K562 (cell line): ENCODE measurements at regions not wholly inside any gene's neighbourhood (a gene's known extent, or its start where the extent isn't known, plus 50 kb on each side); places are given as distances from the start of the nearest gene placed in this dataset.

Experiments
- ATAC-seq: fragments of 200-7000 bp; cut with Tn5 transposase; 3 replicates; pipeline ENCODE4 v1.9.1; 2020; ENCODE audit warnings: moderate library complexity
- BruUV-seq: library from RNA; stranded (reverse); fragments of 400-500 nt; replicated peaks from 2 replicates; lab custom pipeline; 2021; lab: Mats Ljungman, UMichigan
- CTCF ChIA-PET: fragments of 300-600 bp; formaldehyde crosslinking; extraction: SDS; loops from one replicate; lab custom pipeline; 2021; ENCODE audit warnings: low intra/inter-chr PET ratio; lab: Yijun Ruan, JAX
- POLR2A ChIA-PET: fragments of 300-600, 350-650 bp; sonication (Branson Sonifier 250); formaldehyde crosslinking; extraction: SDS; loops from one replicate; lab custom pipeline; 2021; ENCODE audit warnings: antibody characterized with exemption, inconsistent platforms; lab: Yijun Ruan, JAX
- DNase-seq, 4 experiments: peaks; one replicate each; pipeline versions ENCODE4 v3.0.0 to v3.0.0-alpha.2; 2011 to 2018; ENCODE audit warnings: low spot score in 3 of 4, mixed read lengths in 3 of 4; ENCODE audit errors: extremely low read depth in 1 of 4
- FAIRE-seq: peaks from 2 replicates; lab custom pipeline; 2011; peaks lifted over from hg19 to GRCh38; lab: Jason Lieb, UNC
- H2AFZ ChIP-seq: 2 replicates; pipeline ENCODE4 v1.6.0; 2011; ENCODE audit warnings: low read depth, low read length, control low read depth, inconsistent platforms
- H3K27ac ChIP-seq: fragments of 200-600 bp; 3 replicates; pipeline ENCODE4 v1.8.0; 2011; ENCODE audit warnings: low read depth, mild to moderate bottlenecking, control low read depth, inconsistent platforms, low read length, moderate library complexity, mixed read lengths; ENCODE audit errors: extremely low read depth
- H3K27me3 ChIP-seq, 2 experiments: fragments of 300-600 bp in 1 of 2; 2 replicates in 1 of 2; 3 replicates in 1 of 2; pipeline versions ENCODE4 v1.6.0 to v1.8.0; 2011; ENCODE audit warnings: inconsistent platforms in 2 of 2, low read length in 2 of 2, mild to moderate bottlenecking in 1 of 2, mixed read lengths in 1 of 2, moderate library complexity in 1 of 2; ENCODE audit not compliant: control insufficient read depth in 2 of 2, insufficient read depth in 2 of 2
- H3K36me3 ChIP-seq: fragments of 300-600 bp; 3 replicates; pipeline ENCODE4 v1.8.0; 2011; ENCODE audit warnings: mild to moderate bottlenecking, low read length, inconsistent platforms; ENCODE audit not compliant: control insufficient read depth, insufficient read depth
- H3K4me1 ChIP-seq, 2 experiments: fragments of 200-600 bp in 1 of 2; replicated peaks in 1 of 2; 2 replicates in 1 of 2; 3 replicates in 1 of 2; pipeline versions ENCODE4 v1.5.1 to v1.8.0; 2011; ENCODE audit warnings: inconsistent platforms in 2 of 2, low read length in 2 of 2, mild to moderate bottlenecking in 1 of 2, mixed read lengths in 1 of 2, moderate library complexity in 1 of 2; ENCODE audit not compliant: control insufficient read depth in 2 of 2, insufficient read depth in 2 of 2
- H3K4me2 ChIP-seq: 2 replicates; pipeline ENCODE4 v1.6.1; 2011; ENCODE audit warnings: low read length, control low read depth, inconsistent platforms, mixed read lengths; ENCODE audit not compliant: insufficient read depth
- H3K4me3 ChIP-seq: fragments of 200-600 bp; sonication (generic), shearing (Covaris generic); 2 replicates; pipeline ENCODE4 v1.5.1; 2016; ENCODE audit warnings: control low read depth, inconsistent platforms
- H3K79me2 ChIP-seq: fragments of 200-600 bp; 3 replicates; pipeline ENCODE4 v1.8.0; 2011; ENCODE audit warnings: low read length, inconsistent platforms; ENCODE audit not compliant: control insufficient read depth, insufficient read depth
- H3K9ac ChIP-seq, 2 experiments: 2 replicates each; pipeline versions ENCODE4 v1.6.0 to v1.6.1; 2011; ENCODE audit warnings: low read depth in 2 of 2, low read length in 2 of 2, control low read depth in 1 of 2, inconsistent platforms in 1 of 2, mild to moderate bottlenecking in 1 of 2, mixed read lengths in 1 of 2; ENCODE audit not compliant: insufficient read depth in 1 of 2
- H3K9me1 ChIP-seq: one replicate; pipeline ENCODE4 v1.6.0; 2011; ENCODE audit warnings: inconsistent platforms, mild to moderate bottlenecking, low read length, moderate library complexity; ENCODE audit not compliant: control insufficient read depth, insufficient read depth
- H3K9me3 ChIP-seq: replicated peaks from 2 replicates; pipeline ENCODE4 v1.5.1; 2011; ENCODE audit warnings: low read depth, low read length, inconsistent platforms; ENCODE audit not compliant: control insufficient read depth, insufficient read depth
- H4K20me1 ChIP-seq: replicated peaks from 2 replicates; pipeline ENCODE4 v1.6.1; 2011; ENCODE audit warnings: low read length, inconsistent platforms, mixed read lengths; ENCODE audit not compliant: control insufficient read depth, insufficient read depth
- CBX8 ChIP-seq: fragments of 200-600 bp; sonication (generic); IDR thresholded peaks from 2 replicates; pipeline ENCODE4 v1.6.1; 2012; ENCODE audit warnings: borderline replicate concordance, mixed run types, low read depth, mild to moderate bottlenecking, moderate library complexity, mixed read lengths, low read length, control low read depth, inconsistent platforms; ENCODE audit not compliant: poor library complexity, severe bottlenecking; ENCODE audit errors: extremely low read depth
- CHD4 ChIP-seq: fragments of 200-600 bp; sonication (generic); IDR thresholded peaks from 3 replicates; pipeline ENCODE4 v1.6.1; 2012; ENCODE audit warnings: low read depth, mild to moderate bottlenecking, mixed read lengths, low read length, inconsistent platforms; ENCODE audit not compliant: insufficient read depth, insufficient replicate concordance, poor library complexity, severe bottlenecking
- CXXC5 ChIP-seq: fragments of 250-450 bp; sonication (Bioruptor Pico); IDR thresholded peaks from 2 replicates; pipeline ENCODE4 v1.8.0; 2022; ENCODE audit warnings: inconsistent platforms, mild to moderate bottlenecking, moderate library complexity
- MED1 ChIP-seq: sonication (generic); formaldehyde crosslinking; IDR thresholded peaks from 2 replicates; pipeline ENCODE4 v1.8.1; 2023; ENCODE audit warnings: missing genetic modification reagents, borderline replicate concordance
- U2AF2 ChIP-seq: fragments of 200-400 bp; formaldehyde crosslinking; optimal IDR thresholded peaks from 2 replicates; pipeline ENCODE3; 2017; ENCODE audit warnings: low read depth, mild to moderate bottlenecking, low read length
- WGBS: fragments of 100-300 bp; shearing (Covaris generic); methylation state at CpG from one replicate; pipeline ENCODE4 v1.1.6; 2016; ENCODE audit warnings: low coverage, mixed read lengths; ENCODE audit not compliant: insufficient coverage; ENCODE audit errors: missing lambda C conversion rate; 5-methylcytosine and 5-hydroxymethylcytosine counted together
- in situ Hi-C: fragments of 300-500 bp; cut with MboI; formaldehyde crosslinking; loops from 4 replicates; pipeline ENCODE4 v1.15.0; 2018; ENCODE audit warnings: inconsistent platforms, mixed read lengths
- intact Hi-C: fragments of 100-400 bp; cut with micrococcal nuclease; formaldehyde crosslinking; loops from 2 replicates; pipeline ENCODE4 v1.14.2; 2022
- TF ChIP-seq, protein P1 (sequence below): fragments of 450-650 bp; IDR thresholded peaks from 2 replicates; pipeline ENCODE4 v1.6.1; 2016; ENCODE audit warnings: low read depth
- TF ChIP-seq, protein P2 (sequence below): fragments of 250-450 bp; sonication (Bioruptor Pico); IDR thresholded peaks from 2 replicates; pipeline ENCODE4 v1.8.0; 2022; ENCODE audit warnings: moderate library complexity, mild to moderate bottlenecking, inconsistent platforms
- TF ChIP-seq, protein P3 (sequence below): fragments of 450-650 bp; IDR thresholded peaks from 2 replicates; pipeline ENCODE4 v1.6.1; 2016; ENCODE audit warnings: missing biosample characterization, missing genetic modification characterization
- TF ChIP-seq, protein P4 (sequence below): fragments of 200-400 bp; formaldehyde crosslinking; IDR thresholded peaks from 2 replicates; pipeline ENCODE4 v1.6.1; 2017; ENCODE audit warnings: mild to moderate bottlenecking, low read depth, low read length, moderate library complexity

DNA sequence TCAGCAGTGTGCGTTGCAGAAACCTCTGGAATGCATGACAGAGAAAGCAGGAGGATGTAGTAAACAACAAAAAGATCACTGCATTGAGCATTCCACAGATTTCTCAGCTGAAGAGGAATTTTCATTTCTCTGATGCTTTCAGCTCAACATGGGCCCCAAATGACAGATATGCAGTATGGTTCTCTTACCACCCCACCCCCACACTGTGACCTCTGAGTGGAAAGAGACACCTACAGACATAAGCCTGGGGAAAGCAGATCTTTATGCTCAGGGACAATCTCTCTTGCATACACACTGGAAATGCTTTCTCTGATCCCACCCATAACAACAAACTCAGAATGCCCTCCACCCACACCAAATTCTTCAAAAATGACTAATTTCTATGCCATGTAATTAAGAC lies 983.7 kb upstream of the LCORL start:
- Histone ChIP-seq H3K79me2 (no peaks in the 10 kb centered on the region), H3K9ac (no peak overlapping the region), H3K27me3 (no peaks in the 10 kb centered on the region), H2AFZ (no peak overlapping the region), H3K4me2 (no peak overlapping the region), H3K9me3 (0 out of 2 replicates have a peak, but pooled peaks cover 1% of the 10 kb centered on the region), H4K20me1 (no peaks in the 10 kb centered on the region), H3K36me3 (no peaks in the 10 kb centered on the region), H3K27ac (no peak overlapping the region), H3K9me1 (no peaks in the 10 kb centered on the region), H3K4me1 (no peaks in the 10 kb centered on the region), H3K4me3 (no peak overlapping the region)
- intact Hi-C loops, result no loop called here
- in situ Hi-C loops, result no loop called here
- DNase-seq (no peak), ATAC-seq (no peak), FAIRE-seq (no peak)
- no TSS peak for BruUV-seq
- POLR2A ChIA-PET, result no interaction called here
- WGBS, result 0% methylated on average over 1 of the region's 1 CpG
- CTCF ChIA-PET, result no interaction called here
- TF ChIP-seq U2AF2 (no peak), MED1 (CRISPR knock-in tag) (no peak), CBX8 (no peak), CHD4 (no peak), CXXC5 (CRISPR knock-in tag) (no peak)
- TF ChIP-seq, protein P1, sequence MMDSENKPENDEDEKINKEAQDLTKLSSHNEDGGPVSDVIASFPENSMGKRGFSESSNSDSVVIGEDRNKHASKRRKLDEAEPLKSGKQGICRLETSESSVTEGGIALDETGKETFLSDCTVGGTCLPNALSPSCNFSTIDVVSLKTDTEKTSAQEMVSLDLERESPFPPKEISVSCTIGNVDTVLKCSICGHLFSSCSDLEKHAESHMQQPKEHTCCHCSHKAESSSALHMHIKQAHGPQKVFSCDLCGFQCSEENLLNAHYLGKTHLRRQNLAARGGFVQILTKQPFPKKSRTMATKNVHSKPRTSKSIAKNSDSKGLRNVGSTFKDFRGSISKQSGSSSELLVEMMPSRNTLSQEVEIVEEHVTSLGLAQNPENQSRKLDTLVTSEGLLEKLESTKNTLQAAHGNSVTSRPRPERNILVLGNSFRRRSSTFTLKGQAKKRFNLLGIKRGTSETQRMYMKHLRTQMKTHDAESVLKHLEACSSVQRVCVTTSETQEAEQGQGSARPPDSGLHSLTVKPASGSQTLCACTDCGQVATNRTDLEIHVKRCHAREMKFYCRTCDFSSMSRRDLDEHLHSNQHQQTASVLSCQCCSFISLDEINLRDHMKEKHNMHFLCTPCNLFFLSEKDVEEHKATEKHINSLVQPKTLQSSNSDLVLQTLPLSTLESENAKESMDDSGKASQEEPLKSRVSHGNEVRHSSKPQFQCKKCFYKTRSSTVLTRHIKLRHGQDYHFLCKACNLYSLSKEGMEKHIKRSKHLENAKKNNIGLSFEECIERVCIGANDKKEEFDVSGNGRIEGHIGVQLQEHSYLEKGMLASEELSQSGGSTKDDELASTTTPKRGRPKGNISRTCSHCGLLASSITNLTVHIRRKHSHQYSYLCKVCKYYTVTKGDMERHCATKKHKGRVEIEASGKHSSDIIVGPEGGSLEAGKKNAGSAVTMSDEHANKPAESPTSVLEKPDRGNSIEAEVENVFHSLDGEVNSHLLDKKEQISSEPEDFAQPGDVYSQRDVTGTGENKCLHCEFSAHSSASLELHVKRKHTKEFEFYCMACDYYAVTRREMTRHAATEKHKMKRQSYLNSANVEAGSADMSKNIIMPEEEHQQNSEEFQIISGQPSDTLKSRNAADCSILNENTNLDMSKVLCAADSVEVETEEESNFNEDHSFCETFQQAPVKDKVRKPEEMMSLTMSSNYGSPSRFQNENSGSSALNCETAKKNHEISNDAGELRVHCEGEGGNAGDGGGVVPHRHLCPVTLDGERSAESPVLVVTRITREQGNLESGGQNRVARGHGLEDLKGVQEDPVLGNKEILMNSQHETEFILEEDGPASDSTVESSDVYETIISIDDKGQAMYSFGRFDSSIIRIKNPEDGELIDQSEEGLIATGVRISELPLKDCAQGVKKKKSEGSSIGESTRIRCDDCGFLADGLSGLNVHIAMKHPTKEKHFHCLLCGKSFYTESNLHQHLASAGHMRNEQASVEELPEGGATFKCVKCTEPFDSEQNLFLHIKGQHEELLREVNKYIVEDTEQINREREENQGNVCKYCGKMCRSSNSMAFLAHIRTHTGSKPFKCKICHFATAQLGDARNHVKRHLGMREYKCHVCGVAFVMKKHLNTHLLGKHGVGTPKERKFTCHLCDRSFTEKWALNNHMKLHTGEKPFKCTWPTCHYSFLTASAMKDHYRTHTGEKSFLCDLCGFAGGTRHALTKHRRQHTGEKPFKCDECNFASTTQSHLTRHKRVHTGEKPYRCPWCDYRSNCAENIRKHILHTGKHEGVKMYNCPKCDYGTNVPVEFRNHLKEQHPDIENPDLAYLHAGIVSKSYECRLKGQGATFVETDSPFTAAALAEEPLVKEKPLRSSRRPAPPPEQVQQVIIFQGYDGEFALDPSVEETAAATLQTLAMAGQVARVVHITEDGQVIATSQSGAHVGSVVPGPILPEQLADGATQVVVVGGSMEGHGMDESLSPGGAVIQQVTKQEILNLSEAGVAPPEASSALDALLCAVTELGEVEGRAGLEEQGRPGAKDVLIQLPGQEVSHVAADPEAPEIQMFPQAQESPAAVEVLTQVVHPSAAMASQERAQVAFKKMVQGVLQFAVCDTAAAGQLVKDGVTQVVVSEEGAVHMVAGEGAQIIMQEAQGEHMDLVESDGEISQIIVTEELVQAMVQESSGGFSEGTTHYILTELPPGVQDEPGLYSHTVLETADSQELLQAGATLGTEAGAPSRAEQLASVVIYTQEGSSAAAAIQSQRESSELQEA, result no peak
- TF ChIP-seq, protein P2, sequence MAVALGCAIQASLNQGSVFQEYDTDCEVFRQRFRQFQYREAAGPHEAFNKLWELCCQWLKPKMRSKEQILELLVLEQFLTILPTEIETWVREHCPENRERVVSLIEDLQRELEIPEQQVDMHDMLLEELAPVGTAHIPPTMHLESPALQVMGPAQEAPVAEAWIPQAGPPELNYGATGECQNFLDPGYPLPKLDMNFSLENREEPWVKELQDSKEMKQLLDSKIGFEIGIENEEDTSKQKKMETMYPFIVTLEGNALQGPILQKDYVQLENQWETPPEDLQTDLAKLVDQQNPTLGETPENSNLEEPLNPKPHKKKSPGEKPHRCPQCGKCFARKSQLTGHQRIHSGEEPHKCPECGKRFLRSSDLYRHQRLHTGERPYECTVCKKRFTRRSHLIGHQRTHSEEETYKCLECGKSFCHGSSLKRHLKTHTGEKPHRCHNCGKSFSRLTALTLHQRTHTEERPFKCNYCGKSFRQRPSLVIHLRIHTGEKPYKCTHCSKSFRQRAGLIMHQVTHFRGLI, result no peak
- TF ChIP-seq, protein P3, sequence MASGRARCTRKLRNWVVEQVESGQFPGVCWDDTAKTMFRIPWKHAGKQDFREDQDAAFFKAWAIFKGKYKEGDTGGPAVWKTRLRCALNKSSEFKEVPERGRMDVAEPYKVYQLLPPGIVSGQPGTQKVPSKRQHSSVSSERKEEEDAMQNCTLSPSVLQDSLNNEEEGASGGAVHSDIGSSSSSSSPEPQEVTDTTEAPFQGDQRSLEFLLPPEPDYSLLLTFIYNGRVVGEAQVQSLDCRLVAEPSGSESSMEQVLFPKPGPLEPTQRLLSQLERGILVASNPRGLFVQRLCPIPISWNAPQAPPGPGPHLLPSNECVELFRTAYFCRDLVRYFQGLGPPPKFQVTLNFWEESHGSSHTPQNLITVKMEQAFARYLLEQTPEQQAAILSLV, result no peak
- TF ChIP-seq, protein P4, sequence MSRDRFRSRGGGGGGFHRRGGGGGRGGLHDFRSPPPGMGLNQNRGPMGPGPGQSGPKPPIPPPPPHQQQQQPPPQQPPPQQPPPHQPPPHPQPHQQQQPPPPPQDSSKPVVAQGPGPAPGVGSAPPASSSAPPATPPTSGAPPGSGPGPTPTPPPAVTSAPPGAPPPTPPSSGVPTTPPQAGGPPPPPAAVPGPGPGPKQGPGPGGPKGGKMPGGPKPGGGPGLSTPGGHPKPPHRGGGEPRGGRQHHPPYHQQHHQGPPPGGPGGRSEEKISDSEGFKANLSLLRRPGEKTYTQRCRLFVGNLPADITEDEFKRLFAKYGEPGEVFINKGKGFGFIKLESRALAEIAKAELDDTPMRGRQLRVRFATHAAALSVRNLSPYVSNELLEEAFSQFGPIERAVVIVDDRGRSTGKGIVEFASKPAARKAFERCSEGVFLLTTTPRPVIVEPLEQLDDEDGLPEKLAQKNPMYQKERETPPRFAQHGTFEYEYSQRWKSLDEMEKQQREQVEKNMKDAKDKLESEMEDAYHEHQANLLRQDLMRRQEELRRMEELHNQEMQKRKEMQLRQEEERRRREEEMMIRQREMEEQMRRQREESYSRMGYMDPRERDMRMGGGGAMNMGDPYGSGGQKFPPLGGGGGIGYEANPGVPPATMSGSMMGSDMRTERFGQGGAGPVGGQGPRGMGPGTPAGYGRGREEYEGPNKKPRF, result no peak
